Pancreas (tissue), 10 donors: ENCODE measurements at regions not wholly inside any gene's neighbourhood (a gene's known extent, or its start where the extent isn't known, plus 50 kb on each side); places are given as distances from the start of the nearest gene placed in this dataset.
A peak's percentile ranks its signal among the peaks of the same experiment; 100 is the strongest.

Source experiments
- ATAC-seq, 4 donors: fragments of 200-7000 bp; cut with Tn5 transposase; one replicate each; pipeline versions ENCODE4 v1.8.0 to v1.9.1; 2020; ENCODE audit warnings: mild to moderate bottlenecking in 4 of 4, moderate library complexity in 4 of 4
- DNase-seq, 6 donors: peaks; one replicate each; pipeline ENCODE4 v3.0.0-alpha.2; 2020
- FAIRE-seq: peaks from 2 replicates; lab custom pipeline; 2012; peaks lifted over from hg19 to GRCh38; lab: Jason Lieb, UNC
- H3K27ac ChIP-seq, 4 donors: fragments of 200-600 bp; sonication (generic); 1 replicate in 3 of 4; 2 replicates in 1 of 4; pipeline versions ENCODE4 v1.5.0 to v1.8.0; 2020
- H3K27me3 ChIP-seq, 4 donors: fragments of 200-600 bp; one replicate each; pipeline ENCODE4 v1.8.0; 2021
- H3K36me3 ChIP-seq, 3 donors: fragments of 200-600 bp; sonication (generic) in 1 of 3; one replicate each; pipeline versions ENCODE4 v1.5.0 to v1.8.0; 2020 to 2021
- H3K4me1 ChIP-seq, 3 donors: fragments of 200-600 bp; one replicate each; pipeline ENCODE4 v1.8.0; 2021
- H3K4me3 ChIP-seq, 4 donors: fragments of 200-600 bp; sonication (generic) in 2 of 4; one replicate each; pipeline versions ENCODE4 v1.5.0 to v1.8.0; 2020 to 2021
- H3K9me3 ChIP-seq, 4 donors: fragments of 200-600 bp; one replicate each; pipeline ENCODE4 v1.8.0; 2021
- CTCF ChIP-seq, 4 donors: fragments of 200-600 bp; sonication (generic) in 3 of 4; IDR thresholded peaks; one replicate each; pipeline versions ENCODE4 v1.5.0 to v1.8.0; 2021; ENCODE audit warnings: antibody characterized with exemption in 4 of 4
- WGBS, 2 donors: extraction: QIAGEN DNeasy Blood & Tissue Kit; methylation state at CpG; one replicate each; pipeline ENCODE4 v1.1.7; 2013; 5-methylcytosine and 5-hydroxymethylcytosine counted together
- intact Hi-C, 3 donors: fragments of 100-400 bp; cut with DNase I; formaldehyde crosslinking; loops; one replicate each; pipeline versions ENCODE4 v1.11.1 to v1.14.2; 2022
- donor health status: healthy with polysubstance abuse.
- donor health status: DM: no; HTN: no; CAD: no; lungs with moderate emphysema.
- donor health status: DM: no; HTN: no; CAD: no.
- donor health status: control.
- donor health status: control.
- donor health status: Bipolar disorder and iron deficiency.
- donor health status: DM: yes; HTN: yes; CAD: no.
- donor health status: DM: no; HTN: no; CAD: no.
- donor health status: DM: no; HTN: no; CAD: no.
- donor health status: DM: yes; HTN: yes; CAD: no.

- H3K36me3 ChIP-seq, result no peaks in the 10 kb centered on the region
- H3K27me3 ChIP-seq, result no peaks in the 10 kb centered on the region
- DNase-seq (no peak), ATAC-seq (no peak), FAIRE-seq (peak; percentile 23)
- H3K9me3 ChIP-seq, result no peaks in the 10 kb centered on the region
- intact Hi-C loops, result no loop called here
- H3K27ac ChIP-seq, result no peak overlapping the region
- H3K4me3 ChIP-seq, result no peak overlapping the region
- TF ChIP-seq CTCF (IDR thresholded peaks at IDR 0.05), result no peak
- 60 to 68% methylated on average over 2 of the region's 2 CpGs for WGBS, 2 donors
- no peaks in the 10 kb centered on the region for H3K4me1 ChIP-seq
Measured at GRCh38 chr7:47704936-47705335, 123.0 kb upstream of the TNS3 start.

DNA sequence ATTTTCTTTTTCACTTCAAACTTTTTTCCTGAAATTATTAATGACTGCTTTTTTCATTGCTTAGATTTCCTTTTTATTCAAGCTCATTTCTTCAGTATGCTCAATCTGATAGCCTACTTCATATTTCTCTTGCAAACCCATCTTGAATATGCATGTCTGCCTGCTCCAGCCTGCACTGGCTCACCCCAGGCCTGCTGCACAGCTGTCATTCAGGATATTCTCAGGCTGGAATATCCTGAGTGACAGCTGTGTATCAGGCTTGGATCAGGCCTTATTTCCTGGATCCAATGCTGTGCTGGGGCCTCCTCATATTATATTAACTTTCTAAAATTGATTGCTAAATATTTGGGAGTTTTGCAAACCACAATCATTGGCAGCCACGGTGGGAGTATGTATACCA lies 120.2 kb upstream of the TNS3 start:
- no peak for ATAC-seq
- intact Hi-C loops, result no loop called here
- DNase-seq, result no peak
- no peak overlapping the region for H3K4me3 ChIP-seq
- no peak for TF ChIP-seq CTCF (IDR thresholded peaks at IDR 0.05)
- no peaks in the 10 kb centered on the region for H3K4me1 ChIP-seq
- no peaks in the 10 kb centered on the region for H3K36me3 ChIP-seq
- no peaks in the 10 kb centered on the region for H3K27me3 ChIP-seq
- H3K27ac ChIP-seq, result no peak overlapping the region
- WGBS, 2 donors, result 67 to 77% methylated on average over 1 of the region's 1 CpG
- H3K9me3 ChIP-seq, result no peaks in the 10 kb centered on the region
- FAIRE-seq, result no peak

DNA sequence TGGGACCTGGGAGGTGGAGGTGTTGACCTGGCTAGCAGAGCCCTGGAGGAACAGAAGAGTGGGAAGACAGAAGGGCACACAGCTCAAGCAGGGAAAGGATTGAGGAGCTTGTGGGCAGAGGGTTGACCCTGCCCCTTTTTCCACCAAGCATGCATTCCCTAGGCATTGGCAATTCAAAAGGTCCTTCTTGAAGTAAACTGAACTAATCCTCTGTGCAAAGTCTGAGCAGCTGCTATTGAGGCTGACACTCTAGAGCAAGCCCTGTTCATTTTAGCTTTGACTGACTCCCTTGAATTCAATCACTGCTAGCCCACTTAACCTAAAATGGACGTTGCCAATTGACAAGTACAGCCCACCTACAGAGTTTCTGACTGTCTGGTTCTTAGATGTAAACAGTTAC lies 116.5 kb upstream of the TNS3 start:
- intact Hi-C loops, result no loop called here
- no peak for TF ChIP-seq CTCF (IDR thresholded peaks at IDR 0.05)
- FAIRE-seq (no peak), DNase-seq (no peak), ATAC-seq (no peak)
- H3K9me3 ChIP-seq, result no peaks in the 10 kb centered on the region
- WGBS, 2 donors, result 32 to 36% methylated on average over 1 of the region's 1 CpG
- no peak overlapping the region for H3K4me3 ChIP-seq
- H3K27ac ChIP-seq, result no peak overlapping the region
- H3K27me3 ChIP-seq, result no peaks in the 10 kb centered on the region
- no peaks in the 10 kb centered on the region for H3K36me3 ChIP-seq
- H3K4me1 ChIP-seq, result no peaks in the 10 kb centered on the region

DNA sequence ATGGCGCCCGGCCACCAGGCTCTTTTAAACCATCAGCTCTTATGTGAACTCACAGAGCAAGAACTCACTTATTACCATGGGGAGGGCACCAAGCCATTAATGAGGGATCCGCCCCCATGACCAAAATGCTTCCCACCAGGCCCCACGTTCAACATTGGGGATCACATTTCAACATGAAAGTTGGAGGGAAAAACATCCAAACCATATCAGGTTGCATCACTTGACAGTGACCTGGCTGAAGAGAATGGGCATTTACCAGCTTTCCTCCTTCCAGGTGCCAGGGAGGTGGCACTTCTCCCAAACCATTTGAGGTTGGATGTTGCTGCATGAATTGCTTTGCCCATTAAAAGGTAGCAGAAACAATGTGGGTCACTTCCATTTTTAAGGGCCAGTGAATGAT lies 115.6 kb upstream of the TNS3 start:
- ATAC-seq, result no peak

More for the DNA sequence above, 115.6 kb upstream of the TNS3 start:
- no peak for FAIRE-seq
- intact Hi-C loops, result no loop called here
- WGBS, 2 donors, result 70 to 78% methylated on average over 4 of the region's 4 CpGs
- Histone ChIP-seq H3K27ac (no peak overlapping the region), H3K27me3 (no peaks in the 10 kb centered on the region), H3K4me3 (no peak overlapping the region), H3K36me3 (no peaks in the 10 kb centered on the region), H3K4me1 (no peaks in the 10 kb centered on the region), H3K9me3 (no peaks in the 10 kb centered on the region)
- no peak for DNase-seq
- TF ChIP-seq CTCF (IDR thresholded peaks at IDR 0.05), result no peak
